Neural crest cell (in vitro differentiated cells): ENCODE measurements at regions not wholly inside any gene's neighbourhood (a gene's known extent, or its start where the extent isn't known, plus 50 kb on each side); places are given as distances from the start of the nearest gene placed in this dataset.
"Not testable (repeated sequence)": the region's sequence is repeated elsewhere in the genome, so short reads cannot be mapped to it uniquely, and the experiment has no call there.

Experiments
- DNase-seq: peaks from one replicate; pipeline ENCODE4 v3.0.0; 2021; ENCODE audit warnings: low read depth, mixed read lengths, low spot score
- H3K27ac Mint-ChIP-seq: one replicate; pipeline ENCODE4 v1.8.0; 2021; ENCODE audit warnings: mild to moderate bottlenecking, mixed read lengths; ENCODE audit not compliant: unreplicated experiment
- H3K27me3 Mint-ChIP-seq: 2 replicates; pipeline ENCODE4 v1.8.0; 2021; ENCODE audit warnings: low read depth, mild to moderate bottlenecking, mixed read lengths
- H3K36me3 Mint-ChIP-seq: 2 replicates; pipeline ENCODE4 v1.8.0; 2021; ENCODE audit warnings: low read depth, mild to moderate bottlenecking, mixed read lengths
- H3K4me1 Mint-ChIP-seq: 2 replicates; pipeline ENCODE4 v1.8.0; 2021; ENCODE audit warnings: mixed read lengths
- H3K4me3 Mint-ChIP-seq: one replicate; pipeline ENCODE4 v1.8.0; 2021; ENCODE audit warnings: mild to moderate bottlenecking, mixed read lengths
- H3K9me3 Mint-ChIP-seq: 2 replicates; pipeline ENCODE4 v1.8.0; 2021; ENCODE audit warnings: mixed read lengths
- TF ChIP-seq, protein P1 (sequence below): fragments of 200-600 bp; sonication (generic); conservative IDR thresholded peaks from 2 replicates; pipeline ENCODE4 v1.5.0; 2021; ENCODE audit warnings: antibody characterized with exemption, mild to moderate bottlenecking

DNA sequence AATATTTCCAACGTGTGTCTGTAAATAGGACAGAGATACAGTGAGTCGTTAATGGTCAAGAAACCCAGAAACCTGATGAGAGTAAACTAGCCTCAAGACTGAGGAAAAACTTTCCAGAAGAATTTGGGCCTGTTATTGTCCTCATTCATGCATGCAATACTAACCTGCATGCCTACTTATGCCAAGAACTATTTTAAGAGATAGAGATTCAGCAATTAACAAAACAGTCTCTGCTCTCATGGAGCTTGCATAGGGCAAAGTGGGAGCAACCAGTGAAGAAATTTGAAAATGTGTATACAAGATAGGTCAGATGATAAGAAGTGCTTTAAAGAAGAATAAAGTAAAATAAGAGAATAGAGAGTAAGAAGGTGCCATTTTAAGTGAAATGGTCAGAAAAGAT is 66.1 kb upstream of the FRG1 start:
- H3K4me1 Mint-ChIP-seq: no peaks in the 10 kb centered on the region
- H3K27ac Mint-ChIP-seq: no peak overlapping the region
- H3K27me3 Mint-ChIP-seq: no peaks in the 10 kb centered on the region
- no peak for DNase-seq
- no peak overlapping the region for H3K4me3 Mint-ChIP-seq
- peaks cover 6% of the 10 kb centered on the region for H3K36me3 Mint-ChIP-seq
- peaks cover 20% of the 10 kb centered on the region for H3K9me3 Mint-ChIP-seq
- TF ChIP-seq, protein P1, sequence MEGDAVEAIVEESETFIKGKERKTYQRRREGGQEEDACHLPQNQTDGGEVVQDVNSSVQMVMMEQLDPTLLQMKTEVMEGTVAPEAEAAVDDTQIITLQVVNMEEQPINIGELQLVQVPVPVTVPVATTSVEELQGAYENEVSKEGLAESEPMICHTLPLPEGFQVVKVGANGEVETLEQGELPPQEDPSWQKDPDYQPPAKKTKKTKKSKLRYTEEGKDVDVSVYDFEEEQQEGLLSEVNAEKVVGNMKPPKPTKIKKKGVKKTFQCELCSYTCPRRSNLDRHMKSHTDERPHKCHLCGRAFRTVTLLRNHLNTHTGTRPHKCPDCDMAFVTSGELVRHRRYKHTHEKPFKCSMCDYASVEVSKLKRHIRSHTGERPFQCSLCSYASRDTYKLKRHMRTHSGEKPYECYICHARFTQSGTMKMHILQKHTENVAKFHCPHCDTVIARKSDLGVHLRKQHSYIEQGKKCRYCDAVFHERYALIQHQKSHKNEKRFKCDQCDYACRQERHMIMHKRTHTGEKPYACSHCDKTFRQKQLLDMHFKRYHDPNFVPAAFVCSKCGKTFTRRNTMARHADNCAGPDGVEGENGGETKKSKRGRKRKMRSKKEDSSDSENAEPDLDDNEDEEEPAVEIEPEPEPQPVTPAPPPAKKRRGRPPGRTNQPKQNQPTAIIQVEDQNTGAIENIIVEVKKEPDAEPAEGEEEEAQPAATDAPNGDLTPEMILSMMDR: no peak

DNA sequence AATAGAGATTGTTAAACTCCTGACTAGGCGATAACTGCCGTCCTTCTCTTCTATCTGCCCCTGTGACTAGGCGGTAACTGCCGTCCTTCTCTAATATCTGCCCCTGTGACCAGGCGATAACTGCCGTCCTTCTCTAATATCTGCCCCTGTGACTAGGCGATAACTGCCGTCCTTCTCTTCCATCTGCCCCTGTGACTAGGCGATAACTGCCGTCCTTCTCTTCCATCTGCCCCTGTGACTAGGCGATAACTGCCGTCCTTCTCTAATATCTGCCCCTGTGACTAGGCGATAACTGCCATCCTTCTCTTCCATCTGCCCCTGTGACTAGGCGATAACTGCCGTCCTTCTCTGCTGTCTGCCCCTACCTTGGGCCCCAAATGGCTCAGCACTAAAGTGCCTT is 59.5 kb upstream of the FRG1 start:
- Mint-ChIP-seq H3K9me3 (peaks cover 17% of the 10 kb centered on the region), H3K36me3 (peaks cover 12% of the 10 kb centered on the region)
- DNase-seq: peak; percentile 24
- not testable (repeated sequence) for H3K27me3 Mint-ChIP-seq, H3K27ac Mint-ChIP-seq, H3K4me1 Mint-ChIP-seq, H3K4me3 Mint-ChIP-seq

DNA sequence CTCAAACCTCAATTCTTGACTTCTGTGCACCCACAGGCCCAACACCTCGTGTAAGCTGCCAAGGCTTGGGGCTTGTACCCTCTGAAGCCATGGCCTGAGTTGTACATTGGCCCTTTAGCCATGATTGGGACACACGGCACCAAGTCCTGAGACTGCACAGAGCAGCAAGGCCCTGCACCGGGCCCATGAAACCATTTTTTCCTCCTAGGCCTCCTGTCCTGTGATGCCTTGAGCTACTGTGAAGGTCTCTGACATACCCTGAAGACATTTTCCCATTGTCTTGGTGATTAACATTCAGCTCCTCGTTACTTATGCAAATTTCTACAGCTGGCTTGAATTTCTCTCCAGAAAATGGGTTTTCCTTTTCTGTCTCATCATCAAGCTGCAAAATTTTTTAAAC is 52.3 kb upstream of the FRG1 start:
- peaks cover 19% of the 10 kb centered on the region for H3K36me3 Mint-ChIP-seq
- H3K4me3 Mint-ChIP-seq, H3K27ac Mint-ChIP-seq, H3K4me1 Mint-ChIP-seq, DNase-seq, H3K27me3 Mint-ChIP-seq: not testable (repeated sequence)
- peaks cover 26% of the 10 kb centered on the region for H3K9me3 Mint-ChIP-seq
